ENCODE measurements at regions not wholly inside any gene's neighbourhood (a gene's known extent, or its start where the extent isn't known, plus 50 kb on each side); places are given as distances from the start of the nearest gene placed in this dataset.
"Not testable (repeated sequence)": the region's sequence is repeated elsewhere in the genome, so short reads cannot be mapped to it uniquely, and the experiment has no call there.

GRCh38 chr14:89521988-89522387 is 105.0 kb upstream of the FOXN3 start:
- no peak for FAIRE-seq

GRCh38 chr14:89519040-89519439 is 102.0 kb upstream of the FOXN3 start:
- FAIRE-seq: no peak

- FAIRE-seq: no peak
Measured at GRCh38 chr14:89516173-89516572, 99.1 kb upstream of the FOXN3 start.

GRCh38 chr14:89514601-89515000 is 97.6 kb upstream of the FOXN3 start:
- no peak for FAIRE-seq

GRCh38 chr14:89509891-89510290 is 92.9 kb upstream of the FOXN3 start:
- FAIRE-seq: no peak

- no peak for FAIRE-seq
Measured at GRCh38 chr14:89508863-89509262, 91.8 kb upstream of the FOXN3 start.

- no peak for FAIRE-seq
Measured at GRCh38 chr14:89507926-89508460, 91.0 kb upstream of the FOXN3 start.

GRCh38 chr14:89507521-89507920 is 90.5 kb upstream of the FOXN3 start:
- FAIRE-seq: no peak

- FAIRE-seq: not testable (repeated sequence)
Measured at GRCh38 chr14:89506891-89507452, 89.9 kb upstream of the FOXN3 start.

GRCh38 chr14:89504602-89505313 is 87.7 kb upstream of the FOXN3 start:
- FAIRE-seq: no peak

- no peak for FAIRE-seq
Measured at GRCh38 chr14:89504091-89504490, 87.1 kb upstream of the FOXN3 start.

- FAIRE-seq: no peak
Measured at GRCh38 chr14:89503431-89503996, 86.5 kb upstream of the FOXN3 start.

- no peak for FAIRE-seq
Measured at GRCh38 chr14:89502966-89503365, 85.9 kb upstream of the FOXN3 start.

- FAIRE-seq: no peak
Measured at GRCh38 chr14:89501381-89501780, 84.3 kb upstream of the FOXN3 start.

- FAIRE-seq: no peak
Measured at GRCh38 chr14:89500303-89500702, 83.3 kb upstream of the FOXN3 start.

- FAIRE-seq: no peak
Measured at GRCh38 chr14:89498878-89499277, 81.8 kb upstream of the FOXN3 start.

- no peak for FAIRE-seq
Measured at GRCh38 chr14:89495718-89496117, 78.7 kb upstream of the FOXN3 start.

- no peak for FAIRE-seq
Measured at GRCh38 chr14:89493877-89494634, 77.0 kb upstream of the FOXN3 start.

GRCh38 chr14:89493406-89493805 is 76.4 kb upstream of the FOXN3 start:
- no peak for FAIRE-seq

GRCh38 chr14:89491711-89492381 is 74.8 kb upstream of the FOXN3 start:
- FAIRE-seq: no peak

- FAIRE-seq: no peak
Measured at GRCh38 chr14:89490466-89490865, 73.4 kb upstream of the FOXN3 start.

GRCh38 chr14:89489761-89490437 is 72.9 kb upstream of the FOXN3 start:
- FAIRE-seq: no peak

All from colon (tissue), 2 donors.